Activated CD4-positive, alpha-beta T cell treated with anti-CD3 and anti-CD28 coated beads, Interleukin-2, amount 10 ng/mL, durations not matched to agents 24 days and 14 days (primary cell): ENCODE measurements at regions not wholly inside any gene's neighbourhood (a gene's known extent, or its start where the extent isn't known, plus 50 kb on each side); places are given as distances from the start of the nearest gene placed in this dataset.

ENCODE experiments used
- DNase-seq: peaks from one replicate; pipeline ENCODE4 v3.0.0; 2022
- H3K27ac Mint-ChIP-seq: one replicate; pipeline ENCODE4 v1.8.0; 2022; ENCODE audit warnings: mild to moderate bottlenecking, mixed read lengths
- H3K27me3 Mint-ChIP-seq: one replicate; pipeline ENCODE4 v1.8.0; 2022; ENCODE audit warnings: mixed read lengths
- H3K36me3 Mint-ChIP-seq: one replicate; pipeline ENCODE4 v1.8.0; 2022; ENCODE audit warnings: low read depth, mild to moderate bottlenecking, mixed read lengths
- H3K4me1 Mint-ChIP-seq: one replicate; pipeline ENCODE4 v1.8.0; 2021; ENCODE audit warnings: mixed read lengths
- H3K4me3 Mint-ChIP-seq: one replicate; pipeline ENCODE4 v1.8.0; 2022; ENCODE audit warnings: mild to moderate bottlenecking, moderate library complexity, mixed read lengths
- H3K9me3 Mint-ChIP-seq: one replicate; pipeline ENCODE4 v1.8.0; 2021; ENCODE audit warnings: mixed read lengths
- intact Hi-C: fragments of 100-400 bp; cut with micrococcal nuclease; formaldehyde crosslinking; loops from one replicate; pipeline ENCODE4 v1.15.1; 2023

- no peak for DNase-seq
- Mint-ChIP-seq H3K4me3 (no peak overlapping the region), H3K27me3 (peaks cover 5% of the 10 kb centered on the region), H3K9me3 (peaks cover 4% of the 10 kb centered on the region), H3K36me3 (no peaks in the 10 kb centered on the region), H3K27ac (no peak overlapping the region), H3K4me1 (no peaks in the 10 kb centered on the region)
- intact Hi-C loops = no loop called here
Observed at GRCh38 chr4:185997296-185997695, 71.7 kb upstream of the TLR3 start.

- Mint-ChIP-seq H3K36me3 (no peaks in the 10 kb centered on the region), H3K4me1 (no peaks in the 10 kb centered on the region), H3K27me3 (peaks cover 3% of the 10 kb centered on the region), H3K27ac (no peak overlapping the region), H3K4me3 (no peak overlapping the region), H3K9me3 (peaks cover 4% of the 10 kb centered on the region)
- no peak for DNase-seq
- intact Hi-C loops = no loop called here
Observed at GRCh38 chr4:185998791-185999190, 70.2 kb upstream of the TLR3 start.

GRCh38 chr4:185999207-185999606 lies 69.7 kb upstream of the TLR3 start:
- Mint-ChIP-seq H3K27me3 (peaks cover 1% of the 10 kb centered on the region), H3K36me3 (no peaks in the 10 kb centered on the region), H3K4me3 (no peak overlapping the region), H3K27ac (no peak overlapping the region), H3K4me1 (no peaks in the 10 kb centered on the region), H3K9me3 (peaks cover 2% of the 10 kb centered on the region)
- no peak for DNase-seq
- intact Hi-C loops = no loop called here

- Mint-ChIP-seq H3K27me3 (peaks cover 4% of the 10 kb centered on the region), H3K9me3 (no peaks in the 10 kb centered on the region), H3K4me3 (no peak overlapping the region), H3K36me3 (no peaks in the 10 kb centered on the region), H3K27ac (no peak overlapping the region), H3K4me1 (no peaks in the 10 kb centered on the region)
- intact Hi-C loops = no loop called here
- DNase-seq = no peak
Observed at GRCh38 chr4:186002853-186003252, 66.1 kb upstream of the TLR3 start.

- DNase-seq = no peak
- no peaks in the 10 kb centered on the region for H3K9me3 Mint-ChIP-seq
- peaks cover 4% of the 10 kb centered on the region for H3K27me3 Mint-ChIP-seq
- H3K4me3 Mint-ChIP-seq = no peak overlapping the region
- H3K27ac Mint-ChIP-seq = no peak overlapping the region
- no peaks in the 10 kb centered on the region for H3K36me3 Mint-ChIP-seq
- no peaks in the 10 kb centered on the region for H3K4me1 Mint-ChIP-seq
- intact Hi-C loops = no loop called here
Observed at GRCh38 chr4:186003746-186004145, 65.2 kb upstream of the TLR3 start.

- H3K4me3 Mint-ChIP-seq = no peak overlapping the region
- no peaks in the 10 kb centered on the region for H3K36me3 Mint-ChIP-seq
- no peaks in the 10 kb centered on the region for H3K4me1 Mint-ChIP-seq
- H3K27ac Mint-ChIP-seq = no peak overlapping the region
- intact Hi-C loops = no loop called here
- H3K27me3 Mint-ChIP-seq = peaks cover 4% of the 10 kb centered on the region
- no peak for DNase-seq
- no peaks in the 10 kb centered on the region for H3K9me3 Mint-ChIP-seq
Observed at GRCh38 chr4:186008057-186008456, 60.9 kb upstream of the TLR3 start.

- Mint-ChIP-seq H3K27me3 (peaks cover 4% of the 10 kb centered on the region), H3K4me3 (no peak overlapping the region), H3K27ac (no peak overlapping the region), H3K36me3 (no peaks in the 10 kb centered on the region), H3K4me1 (no peaks in the 10 kb centered on the region), H3K9me3 (no peaks in the 10 kb centered on the region)
- intact Hi-C loops = no loop called here
- no peak for DNase-seq
Observed at GRCh38 chr4:186009976-186010375, 59.0 kb upstream of the TLR3 start.

- Mint-ChIP-seq H3K27ac (no peak overlapping the region), H3K27me3 (peaks cover 4% of the 10 kb centered on the region), H3K4me1 (no peaks in the 10 kb centered on the region)
Observed at GRCh38 chr4:186010821-186011220, 58.1 kb upstream of the TLR3 start.

GRCh38 chr4:186012071-186012470 lies 56.9 kb upstream of the TLR3 start:
- intact Hi-C loops = no loop called here
- no peaks in the 10 kb centered on the region for H3K36me3 Mint-ChIP-seq

More at GRCh38 chr4:186010821-186011220, 58.1 kb upstream of the TLR3 start:
- H3K36me3 Mint-ChIP-seq = no peaks in the 10 kb centered on the region
- intact Hi-C loops = no loop called here
- no peak overlapping the region for H3K4me3 Mint-ChIP-seq
- DNase-seq = no peak
- no peaks in the 10 kb centered on the region for H3K9me3 Mint-ChIP-seq

GRCh38 chr4:186013419-186014186 lies 55.4 kb upstream of the TLR3 start:
- no peak overlapping the region for H3K27ac Mint-ChIP-seq

More at GRCh38 chr4:186012071-186012470, 56.9 kb upstream of the TLR3 start:
- no peaks in the 10 kb centered on the region for H3K9me3 Mint-ChIP-seq
- H3K27ac Mint-ChIP-seq = no peak overlapping the region
- no peaks in the 10 kb centered on the region for H3K4me1 Mint-ChIP-seq
- no peak for DNase-seq
- peaks cover 1% of the 10 kb centered on the region for H3K27me3 Mint-ChIP-seq
- no peak overlapping the region for H3K4me3 Mint-ChIP-seq

GRCh38 chr4:186015212-186015817 lies 53.6 kb upstream of the TLR3 start:
- Mint-ChIP-seq H3K27me3 (no peaks in the 10 kb centered on the region), H3K4me1 (no peaks in the 10 kb centered on the region), H3K27ac (no peak overlapping the region), H3K4me3 (no peak overlapping the region), H3K36me3 (no peaks in the 10 kb centered on the region), H3K9me3 (no peaks in the 10 kb centered on the region)
- intact Hi-C loops = no loop called here
- no peak for DNase-seq

More at GRCh38 chr4:186013419-186014186, 55.4 kb upstream of the TLR3 start:
- H3K4me3 Mint-ChIP-seq = no peak overlapping the region
- no peaks in the 10 kb centered on the region for H3K4me1 Mint-ChIP-seq
- H3K36me3 Mint-ChIP-seq = no peaks in the 10 kb centered on the region
- no peaks in the 10 kb centered on the region for H3K27me3 Mint-ChIP-seq
- DNase-seq = no peak
- intact Hi-C loops = no loop called here
- H3K9me3 Mint-ChIP-seq = no peaks in the 10 kb centered on the region

- Mint-ChIP-seq H3K27ac (no peak overlapping the region), H3K4me1 (no peaks in the 10 kb centered on the region), H3K27me3 (no peaks in the 10 kb centered on the region), H3K4me3 (no peak overlapping the region), H3K9me3 (no peaks in the 10 kb centered on the region), H3K36me3 (no peaks in the 10 kb centered on the region)
- DNase-seq = no peak
- intact Hi-C loops = no loop called here
Observed at GRCh38 chr4:186016796-186017195, 52.2 kb upstream of the TLR3 start.

- H3K4me1 Mint-ChIP-seq = no peaks in the 10 kb centered on the region
- DNase-seq = no peak
- H3K27ac Mint-ChIP-seq = no peak overlapping the region
- H3K4me3 Mint-ChIP-seq = no peak overlapping the region
- H3K27me3 Mint-ChIP-seq = peaks cover 2% of the 10 kb centered on the region
- intact Hi-C loops = no loop called here
- no peaks in the 10 kb centered on the region for H3K36me3 Mint-ChIP-seq
- no peaks in the 10 kb centered on the region for H3K9me3 Mint-ChIP-seq
Observed at GRCh38 chr4:186017801-186018200, 51.2 kb upstream of the TLR3 start.

- no peaks in the 10 kb centered on the region for H3K4me1 Mint-ChIP-seq
- peaks cover 2% of the 10 kb centered on the region for H3K27me3 Mint-ChIP-seq
- H3K27ac Mint-ChIP-seq = no peak overlapping the region
Observed at GRCh38 chr4:186018261-186018660, 50.7 kb upstream of the TLR3 start.

More at GRCh38 chr4:186018261-186018660, 50.7 kb upstream of the TLR3 start:
- Mint-ChIP-seq H3K9me3 (no peaks in the 10 kb centered on the region), H3K4me3 (no peak overlapping the region), H3K36me3 (no peaks in the 10 kb centered on the region)
- DNase-seq = no peak
- intact Hi-C loops = no loop called here
